CD14-positive monocyte (primary cell): ENCODE measurements at regions not wholly inside any gene's neighbourhood (a gene's known extent, or its start where the extent isn't known, plus 50 kb on each side); places are given as distances from the start of the nearest gene placed in this dataset.

ENCODE experiments used
- DNase-seq, 3 donors: peaks; one replicate each; pipeline ENCODE4 v3.0.0-alpha.2; 2011 to 2022
- H2AFZ ChIP-seq: 2 replicates; pipeline ENCODE4 v1.6.0; 2012; ENCODE audit warnings: mild to moderate bottlenecking, low read depth, low read length, inconsistent platforms; ENCODE audit not compliant: insufficient read depth, poor library complexity, severe bottlenecking
- H3K27ac ChIP-seq, 2 donors: 1 replicate in 1 of 2; 2 replicates in 1 of 2; pipeline ENCODE4 v1.5.1; 2012 to 2013; ENCODE audit warnings: low read length in 2 of 2, control low read depth in 1 of 2, inconsistent platforms in 1 of 2, low read depth in 1 of 2, mild to moderate bottlenecking in 1 of 2
- H3K27me3 ChIP-seq, 2 donors: one replicate each; pipeline versions ENCODE4 v1.6.0 to v1.6.1; 2011 to 2013; ENCODE audit warnings: low read length in 2 of 2; ENCODE audit not compliant: control insufficient read depth in 2 of 2, insufficient read depth in 2 of 2
- H3K36me3 ChIP-seq, 2 donors: replicated peaks in 1 of 2; 1 replicate in 1 of 2; 2 replicates in 1 of 2; pipeline versions ENCODE4 v1.5.1 to v1.6.1; 2012 to 2013; ENCODE audit warnings: low read length in 2 of 2, control low read depth in 1 of 2, inconsistent platforms in 1 of 2, mild to moderate bottlenecking in 1 of 2; ENCODE audit not compliant: insufficient read depth in 2 of 2, control insufficient read depth in 1 of 2
- H3K4me1 ChIP-seq, 2 donors: 1 replicate in 1 of 2; 2 replicates in 1 of 2; pipeline versions ENCODE4 v1.5.1 to v1.6.1; 2012 to 2013; ENCODE audit warnings: low read length in 2 of 2, control low read depth in 1 of 2, inconsistent platforms in 1 of 2, mild to moderate bottlenecking in 1 of 2, moderate library complexity in 1 of 2; ENCODE audit not compliant: insufficient read depth in 2 of 2, control insufficient read depth in 1 of 2
- H3K4me2 ChIP-seq: replicated peaks from 2 replicates; pipeline ENCODE3; 2012; ENCODE audit warnings: low read length, moderate library complexity, mild to moderate bottlenecking; ENCODE audit not compliant: poor library complexity, severe bottlenecking; ENCODE audit errors: extremely low read depth
- H3K4me3 ChIP-seq, 3 experiments: fragments of 200-600 bp in 1 of 3; sonication (generic) in 1 of 3; replicated peaks in 1 of 3; 1 replicate in 2 of 3; 2 replicates in 1 of 3; pipeline ENCODE4 v1.5.1; 2011 to 2013; ENCODE audit warnings: low read length in 3 of 3, mild to moderate bottlenecking in 3 of 3, control low read depth in 2 of 3, low read depth in 2 of 3, inconsistent platforms in 1 of 3, moderate library complexity in 1 of 3
- H3K79me2 ChIP-seq: 2 replicates; pipeline ENCODE4 v1.6.0; 2012; ENCODE audit warnings: mild to moderate bottlenecking, control low read depth, inconsistent platforms, low read length, moderate library complexity; ENCODE audit not compliant: insufficient read depth
- H3K9ac ChIP-seq: 2 replicates; pipeline ENCODE4 v1.6.0; 2017; ENCODE audit warnings: low read length, mild to moderate bottlenecking; ENCODE audit not compliant: insufficient read depth, poor library complexity, severe bottlenecking
- H3K9me3 ChIP-seq, 2 donors: replicated peaks in 1 of 2; 1 replicate in 1 of 2; 2 replicates in 1 of 2; pipeline versions ENCODE4 v1.5.1 to v1.6.1; 2012 to 2013; ENCODE audit warnings: low read length in 2 of 2, control low read depth in 1 of 2; ENCODE audit not compliant: control insufficient read depth in 1 of 2, insufficient read depth in 1 of 2
- H4K20me1 ChIP-seq: 2 replicates; pipeline ENCODE4 v1.6.0; 2012; ENCODE audit warnings: mild to moderate bottlenecking, low read length, control low read depth, moderate library complexity; ENCODE audit not compliant: insufficient read depth
- H3K27ac Mint-ChIP-seq, 7 donors: one replicate each; pipeline ENCODE4 v1.8.0; 2020; ENCODE audit warnings: mild to moderate bottlenecking in 7 of 7, mixed read lengths in 7 of 7, moderate library complexity in 6 of 7, inconsistent platforms in 2 of 7
- H3K27me3 Mint-ChIP-seq, 3 donors: one replicate each; pipeline ENCODE4 v1.8.0; 2021 to 2022; ENCODE audit warnings: low read depth in 3 of 3, mild to moderate bottlenecking in 3 of 3, mixed read lengths in 3 of 3, moderate library complexity in 3 of 3, inconsistent platforms in 1 of 3
- H3K36me3 Mint-ChIP-seq, 2 donors: one replicate each; pipeline ENCODE4 v1.8.0; 2020; ENCODE audit warnings: mixed read lengths in 2 of 2, inconsistent platforms in 1 of 2, mild to moderate bottlenecking in 1 of 2
- H3K4me1 Mint-ChIP-seq: one replicate; pipeline ENCODE4 v1.8.0; 2020; ENCODE audit warnings: mild to moderate bottlenecking, mixed read lengths
- H3K4me3 Mint-ChIP-seq, 2 donors: one replicate each; pipeline ENCODE4 v1.8.0; 2020; ENCODE audit warnings: mild to moderate bottlenecking in 2 of 2, mixed read lengths in 2 of 2, moderate library complexity in 1 of 2
- H3K9me3 Mint-ChIP-seq, 7 donors: one replicate each; pipeline ENCODE4 v1.8.0; 2020 to 2022; ENCODE audit warnings: mixed read lengths in 7 of 7, mild to moderate bottlenecking in 6 of 7, moderate library complexity in 6 of 7, inconsistent platforms in 2 of 7
- CTCF ChIP-seq: fragments of 200-600 bp; IDR thresholded peaks from one replicate; pipeline ENCODE4 v1.8.0; 2022; ENCODE audit warnings: antibody characterized with exemption, mild to moderate bottlenecking
- WGBS: methylation state at CpG from one replicate; pipeline ENCODE4 v1.1.5; 2013; ENCODE audit warnings: missing lambda C conversion rate; ENCODE audit not compliant: insufficient coverage; 5-methylcytosine and 5-hydroxymethylcytosine counted together
- intact Hi-C, 2 donors: fragments of 100-400 bp; cut with micrococcal nuclease; formaldehyde crosslinking; loops; one replicate each; pipeline versions ENCODE4 v1.15.0 to v1.15.1; 2023

- DNase-seq: no peak
- no peak for TF ChIP-seq CTCF
- Mint-ChIP-seq H3K9me3 (peaks cover 0 to 16% (median 6%) of the 10 kb centered on the region in 7 donors), H3K36me3 (no peaks in the 10 kb centered on the region), H3K27ac (no peak overlapping the region), H3K4me1 (no peaks in the 10 kb centered on the region), H3K4me3 (no peak overlapping the region), H3K27me3 (peaks cover 2 to 4% (median 2%) of the 10 kb centered on the region in 3 donors)
- no CpG with 5 or more reads among the region's 3 CpGs for WGBS
- Histone ChIP-seq H3K4me2 (no peak overlapping the region), H3K27ac (no peak overlapping the region), H3K27me3 (no peaks in the 10 kb centered on the region), H3K9ac (no peak overlapping the region), H3K79me2 (no peaks in the 10 kb centered on the region), H3K36me3 (no peaks in the 10 kb centered on the region), H4K20me1 (no peaks in the 10 kb centered on the region), H3K4me1 (no peaks in the 10 kb centered on the region), H2AFZ (no peak overlapping the region), H3K9me3 (no peaks in the 10 kb centered on the region), H3K4me3 (no peak overlapping the region)
- intact Hi-C loops: no loop called here
These were observed 345.4 kb upstream of the EEF2KMT start for GRCh38 chr16:5442986-5443385.

- intact Hi-C loops: no loop called here
- H2AFZ ChIP-seq: no peak overlapping the region
These were observed 344.5 kb upstream of the EEF2KMT start for GRCh38 chr16:5442054-5442453.

More at GRCh38 chr16:5442054-5442453, 344.5 kb upstream of the EEF2KMT start:
- Histone ChIP-seq H3K27ac (no peak overlapping the region), H3K27me3 (no peaks in the 10 kb centered on the region), H3K79me2 (no peaks in the 10 kb centered on the region), H3K9ac (no peak overlapping the region), H3K36me3 (no peaks in the 10 kb centered on the region), H4K20me1 (no peaks in the 10 kb centered on the region), H3K4me3 (no peak overlapping the region), H3K4me2 (no peak overlapping the region), H3K4me1 (no peaks in the 10 kb centered on the region), H3K9me3 (no peaks in the 10 kb centered on the region)
- 90% methylated on average over 3 of the region's 3 CpGs for WGBS
- no peak for DNase-seq
- Mint-ChIP-seq H3K4me1 (no peaks in the 10 kb centered on the region), H3K9me3 (peaks cover 0 to 9% (median 6%) of the 10 kb centered on the region in 7 donors), H3K27ac (no peak overlapping the region), H3K36me3 (no peaks in the 10 kb centered on the region), H3K27me3 (peaks cover 0 to 4% (median 2%) of the 10 kb centered on the region in 3 donors), H3K4me3 (no peak overlapping the region)
- no peak for TF ChIP-seq CTCF
